GM13977 (cell line): ENCODE measurements at regions not wholly inside any gene's neighbourhood (a gene's known extent, or its start where the extent isn't known, plus 50 kb on each side); places are given as distances from the start of the nearest gene placed in this dataset.

Experiments used
- DNase-seq: peaks from one replicate; pipeline ENCODE4 v3.0.0; 2012; ENCODE audit warnings: low spot score
- in situ Hi-C: fragments of 300-500 bp; cut with MboI; formaldehyde crosslinking; loops from one replicate; pipeline ENCODE4 v1.12.0; 2022; ENCODE audit warnings: low sequenced_read_pairs, low pct_unique_long_range_greater_than_20kb, mixed read lengths, inconsistent platforms; ENCODE audit not compliant: unreplicated experiment
- TF ChIP-seq, protein P1 (sequence below): IDR thresholded peaks from 2 replicates; pipeline ENCODE4 v1.5.1; 2012; ENCODE audit warnings: mild to moderate bottlenecking, control low read depth; ENCODE audit not compliant: insufficient read depth; ENCODE audit errors: extremely low read depth, missing control alignments

DNA sequence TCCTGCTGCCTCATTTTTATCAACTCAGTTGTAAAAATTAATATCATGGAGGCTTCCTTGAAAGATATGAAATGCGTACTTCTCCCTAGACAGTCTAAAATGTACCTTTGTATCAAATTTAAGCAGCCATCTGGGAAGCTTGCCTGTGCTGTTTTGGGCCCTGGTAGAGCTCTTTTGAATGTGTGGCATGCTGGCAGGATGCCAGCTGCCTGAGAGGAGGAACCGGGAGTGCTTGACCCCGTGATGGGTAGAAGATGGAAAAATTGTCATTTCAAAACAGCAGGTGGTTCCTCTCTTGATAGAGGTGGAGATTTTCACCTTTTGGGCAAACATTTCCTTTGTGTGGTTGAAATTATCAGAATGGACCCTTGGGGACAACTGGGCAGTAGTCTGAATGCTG is 245.3 kb downstream of the RPLP1 start:
- in situ Hi-C loops = no loop called here
- no peak for DNase-seq
- TF ChIP-seq, protein P1, sequence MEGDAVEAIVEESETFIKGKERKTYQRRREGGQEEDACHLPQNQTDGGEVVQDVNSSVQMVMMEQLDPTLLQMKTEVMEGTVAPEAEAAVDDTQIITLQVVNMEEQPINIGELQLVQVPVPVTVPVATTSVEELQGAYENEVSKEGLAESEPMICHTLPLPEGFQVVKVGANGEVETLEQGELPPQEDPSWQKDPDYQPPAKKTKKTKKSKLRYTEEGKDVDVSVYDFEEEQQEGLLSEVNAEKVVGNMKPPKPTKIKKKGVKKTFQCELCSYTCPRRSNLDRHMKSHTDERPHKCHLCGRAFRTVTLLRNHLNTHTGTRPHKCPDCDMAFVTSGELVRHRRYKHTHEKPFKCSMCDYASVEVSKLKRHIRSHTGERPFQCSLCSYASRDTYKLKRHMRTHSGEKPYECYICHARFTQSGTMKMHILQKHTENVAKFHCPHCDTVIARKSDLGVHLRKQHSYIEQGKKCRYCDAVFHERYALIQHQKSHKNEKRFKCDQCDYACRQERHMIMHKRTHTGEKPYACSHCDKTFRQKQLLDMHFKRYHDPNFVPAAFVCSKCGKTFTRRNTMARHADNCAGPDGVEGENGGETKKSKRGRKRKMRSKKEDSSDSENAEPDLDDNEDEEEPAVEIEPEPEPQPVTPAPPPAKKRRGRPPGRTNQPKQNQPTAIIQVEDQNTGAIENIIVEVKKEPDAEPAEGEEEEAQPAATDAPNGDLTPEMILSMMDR = no peak

- DNase-seq = no peak
- TF ChIP-seq, protein P1 = no peak
- in situ Hi-C loops = no loop called here
Observed at GRCh38 chr15:69699096-69699495, 246.5 kb downstream of the RPLP1 start.

- DNase-seq = no peak
- TF ChIP-seq, protein P1 = no peak
- in situ Hi-C loops = no loop called here
Observed at GRCh38 chr15:69700380-69700779, 247.8 kb downstream of the RPLP1 start.

DNA sequence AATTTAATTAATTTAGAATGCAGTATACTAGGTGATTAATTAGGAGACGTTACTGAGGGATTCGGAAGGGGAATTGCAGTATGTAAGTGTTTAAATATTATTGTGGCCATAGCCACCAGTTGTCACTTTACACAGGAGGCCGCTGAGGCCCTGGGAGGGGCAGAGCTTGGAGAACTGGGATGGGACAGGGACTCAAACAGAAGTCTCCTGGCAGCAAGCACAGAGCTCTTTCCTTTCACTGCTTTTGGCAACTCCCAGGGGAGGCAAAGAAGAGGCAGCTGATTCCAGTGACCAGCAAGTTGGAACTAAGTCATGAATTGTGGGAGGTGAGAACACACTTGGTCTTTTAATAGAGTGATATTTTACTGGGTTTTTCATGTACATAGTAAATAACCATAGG is 248.6 kb downstream of the RPLP1 start:
- in situ Hi-C loops = no loop called here
- TF ChIP-seq, protein P1 = no peak
- no peak for DNase-seq

DNA sequence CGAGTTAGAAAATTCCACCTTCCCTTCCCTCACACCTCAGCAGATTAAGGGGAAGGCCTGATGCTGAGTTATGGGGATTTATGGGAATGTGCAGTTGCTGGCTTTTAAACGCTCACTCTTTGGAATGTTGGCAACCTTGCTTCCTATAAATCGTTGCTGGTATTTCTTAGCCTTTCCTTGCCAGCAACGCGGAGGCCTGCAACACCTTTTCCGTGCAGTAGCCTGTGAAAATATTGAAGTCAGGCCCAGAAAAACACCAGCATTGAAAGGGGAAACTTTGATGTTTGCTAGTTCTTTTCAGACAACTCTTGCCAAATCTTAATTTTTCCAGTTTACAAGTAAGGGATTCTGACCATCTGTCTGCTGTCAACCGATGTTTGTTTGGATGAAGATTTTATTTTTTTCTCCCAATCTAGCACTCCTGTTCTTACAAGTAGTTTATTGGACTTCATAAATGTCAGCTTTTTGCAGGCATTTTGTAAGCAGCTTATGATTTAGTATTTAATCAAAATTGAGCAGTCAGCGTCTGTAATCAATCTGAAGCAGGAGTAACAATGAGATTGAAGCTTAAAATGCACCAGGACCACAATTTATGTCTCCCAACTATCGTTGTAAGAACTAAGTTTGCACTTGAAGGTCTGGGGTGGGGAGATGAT is 251.0 kb downstream of the RPLP1 start:
- TF ChIP-seq, protein P1 = no peak
- in situ Hi-C loops = no loop called here
- no peak for DNase-seq

GRCh38 chr15:69704229-69704628 is 251.6 kb downstream of the RPLP1 start:
- in situ Hi-C loops = no loop called here
- DNase-seq = no peak
- TF ChIP-seq, protein P1 = no peak
